Memory B cell (primary cell): ENCODE measurements at regions not wholly inside any gene's neighbourhood (a gene's known extent, or its start where the extent isn't known, plus 50 kb on each side); places are given as distances from the start of the nearest gene placed in this dataset.

Source experiments
- ATAC-seq: fragments of 150-1000 bp; cut with Tn5 transposase; 2 replicates; pipeline ENCODE4 v1.10.0; 2021; ENCODE audit warnings: low read depth, mild to moderate bottlenecking, moderate library complexity
- DNase-seq, 2 donors: peaks; one replicate each; pipeline ENCODE4 v3.0.0; 2022; ENCODE audit warnings: low spot score in 2 of 2
- H3K27ac Mint-ChIP-seq: one replicate; pipeline ENCODE4 v1.8.0; 2022; ENCODE audit warnings: mild to moderate bottlenecking, moderate library complexity, mixed read lengths
- H3K27me3 Mint-ChIP-seq: one replicate; pipeline ENCODE4 v1.8.0; 2022; ENCODE audit warnings: mixed read lengths
- H3K36me3 Mint-ChIP-seq: one replicate; pipeline ENCODE4 v1.8.0; 2022; ENCODE audit warnings: mild to moderate bottlenecking, mixed read lengths
- H3K4me1 Mint-ChIP-seq: one replicate; pipeline ENCODE4 v1.8.0; 2022; ENCODE audit warnings: mixed read lengths
- H3K4me3 Mint-ChIP-seq: one replicate; pipeline ENCODE4 v1.8.0; 2022; ENCODE audit warnings: mild to moderate bottlenecking, moderate library complexity, mixed read lengths
- H3K9me3 Mint-ChIP-seq: one replicate; pipeline ENCODE4 v1.8.0; 2022; ENCODE audit warnings: mixed read lengths

DNA sequence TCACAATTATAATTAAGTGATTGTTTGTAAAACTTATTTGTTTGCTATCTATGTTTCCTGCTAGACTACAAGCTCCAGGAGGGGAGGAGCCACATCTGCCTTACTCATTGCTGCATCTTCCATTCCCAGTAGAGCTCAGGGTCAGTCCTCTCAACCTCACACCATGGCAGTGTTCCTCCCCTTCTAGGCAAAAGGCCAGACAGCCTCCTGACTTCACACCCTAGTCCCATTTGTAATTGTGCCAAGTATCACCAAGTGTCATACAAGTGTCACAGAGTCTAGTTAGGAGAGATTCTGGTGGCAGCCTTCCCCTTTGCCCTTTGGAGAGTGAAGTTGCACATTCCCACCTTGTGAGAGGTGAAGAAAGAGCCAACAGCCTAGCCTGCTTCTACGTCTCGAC, 490.4 kb downstream of the INSC start:
- H3K9me3 Mint-ChIP-seq = peaks cover 1% of the 10 kb centered on the region

DNA sequence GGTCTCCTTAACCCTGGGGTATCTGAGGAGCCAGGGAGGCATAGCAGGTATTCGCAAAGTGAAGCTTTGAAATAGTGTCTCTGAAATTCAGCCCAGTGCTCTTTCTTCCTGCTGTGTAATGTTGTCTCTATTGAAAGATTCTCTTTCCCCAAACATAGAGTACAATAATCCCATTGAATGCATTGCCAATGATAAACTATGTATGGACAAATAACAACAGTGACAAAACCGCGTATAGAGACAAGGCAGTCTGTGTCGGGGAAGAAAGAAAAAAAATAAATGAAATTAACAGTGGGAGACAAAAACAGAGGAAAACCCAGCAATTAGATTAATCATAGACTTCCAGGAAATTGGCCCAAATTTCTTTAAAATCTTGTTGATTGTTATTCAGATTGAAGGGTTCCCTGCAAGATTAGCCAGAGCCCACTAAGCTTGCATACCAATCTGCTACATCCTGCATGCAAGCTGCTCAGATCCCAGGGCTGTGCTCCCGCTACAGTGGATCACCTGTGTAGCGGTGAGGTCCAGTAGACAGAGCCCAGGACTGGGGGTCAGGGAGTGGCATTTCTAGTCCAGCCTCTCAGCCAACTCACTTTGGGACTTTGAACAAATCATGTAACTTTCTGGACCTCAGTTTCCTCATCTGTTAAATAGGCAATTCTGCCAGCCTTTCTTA, 492.8 kb downstream of the INSC start:
- no peak for DNase-seq
- H3K4me3 Mint-ChIP-seq = no peak overlapping the region
- no peaks in the 10 kb centered on the region for H3K36me3 Mint-ChIP-seq
- no peaks in the 10 kb centered on the region for H3K27me3 Mint-ChIP-seq
- no peak for ATAC-seq
- peaks cover 1% of the 10 kb centered on the region for H3K9me3 Mint-ChIP-seq
- no peak overlapping the region for H3K27ac Mint-ChIP-seq
- no peaks in the 10 kb centered on the region for H3K4me1 Mint-ChIP-seq

More for the DNA sequence above, 490.4 kb downstream of the INSC start:
- no peaks in the 10 kb centered on the region for H3K36me3 Mint-ChIP-seq
- no peak overlapping the region for H3K27ac Mint-ChIP-seq
- no peaks in the 10 kb centered on the region for H3K4me1 Mint-ChIP-seq
- DNase-seq (no peak), ATAC-seq (no peak)
- H3K4me3 Mint-ChIP-seq = no peak overlapping the region
- no peaks in the 10 kb centered on the region for H3K27me3 Mint-ChIP-seq

DNA sequence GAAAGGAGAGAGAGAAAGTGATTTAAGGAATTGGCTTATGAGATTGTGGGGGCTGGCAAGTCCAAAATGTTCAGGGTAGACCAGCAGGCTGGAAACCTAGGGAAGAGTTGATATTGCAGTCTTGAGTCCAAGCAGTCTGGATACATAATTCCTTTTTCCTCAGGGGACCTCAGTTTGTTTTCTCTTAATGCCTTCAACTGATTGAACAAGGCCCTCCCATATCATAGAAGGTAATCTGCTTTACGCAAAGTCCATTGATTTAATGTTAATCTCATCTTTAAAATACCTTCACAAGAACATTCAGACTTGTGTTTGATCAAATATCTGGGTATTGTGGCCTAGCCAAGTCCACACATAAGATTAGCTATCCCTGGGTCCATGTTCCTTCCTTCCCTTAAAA, 494.7 kb downstream of the INSC start:
- peaks cover 1% of the 10 kb centered on the region for H3K9me3 Mint-ChIP-seq
- DNase-seq = no peak
- ATAC-seq = no peak
- H3K36me3 Mint-ChIP-seq = no peaks in the 10 kb centered on the region
- no peaks in the 10 kb centered on the region for H3K4me1 Mint-ChIP-seq
- no peak overlapping the region for H3K27ac Mint-ChIP-seq
- H3K4me3 Mint-ChIP-seq = no peak overlapping the region
- no peaks in the 10 kb centered on the region for H3K27me3 Mint-ChIP-seq

DNA sequence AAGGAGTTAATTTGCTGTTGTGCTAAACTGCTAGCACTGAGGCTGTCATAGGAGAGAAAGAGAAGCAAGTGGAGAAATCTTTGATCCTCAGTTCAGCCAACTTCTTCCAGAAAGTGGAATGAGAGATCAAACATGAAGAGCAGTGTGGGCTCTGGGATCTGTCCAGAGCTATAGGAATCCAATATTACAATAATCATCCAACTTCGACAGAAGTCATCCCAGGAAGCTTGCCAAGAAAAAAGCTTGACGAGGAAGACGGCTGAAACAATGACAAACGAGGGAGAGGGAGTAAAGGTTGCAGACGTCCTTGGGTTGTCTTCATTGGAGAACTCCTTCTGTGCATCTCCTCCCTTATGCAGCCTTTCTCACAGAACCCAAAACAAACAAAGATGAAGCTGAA, 496.2 kb downstream of the INSC start:
- H3K4me1 Mint-ChIP-seq = no peaks in the 10 kb centered on the region
- H3K27ac Mint-ChIP-seq = no peak overlapping the region
- H3K9me3 Mint-ChIP-seq = peaks cover 1% of the 10 kb centered on the region
- DNase-seq (no peak), ATAC-seq (no peak)
- H3K36me3 Mint-ChIP-seq = no peaks in the 10 kb centered on the region
- no peaks in the 10 kb centered on the region for H3K27me3 Mint-ChIP-seq
- H3K4me3 Mint-ChIP-seq = no peak overlapping the region

DNA sequence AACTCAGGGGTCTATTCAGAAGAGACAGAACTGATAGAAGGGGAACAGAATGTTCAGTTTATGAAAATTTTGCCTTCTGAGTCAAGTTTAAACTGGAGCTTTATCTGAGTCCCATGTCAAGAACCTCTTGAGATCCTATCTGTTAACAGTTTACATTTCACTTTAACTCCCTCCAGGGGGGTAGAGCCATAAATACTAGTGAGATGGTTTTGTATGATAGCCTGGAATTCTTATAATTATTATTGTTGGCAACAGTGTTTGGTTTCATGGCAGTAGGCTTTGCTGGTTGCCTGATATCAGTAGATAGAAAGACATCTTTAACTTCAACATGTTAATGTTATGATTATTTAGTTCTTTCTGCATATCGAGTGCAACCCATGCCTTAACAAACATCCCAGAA, 498.5 kb downstream of the INSC start:
- H3K9me3 Mint-ChIP-seq = peaks cover 1% of the 10 kb centered on the region
- H3K4me3 Mint-ChIP-seq = no peak overlapping the region
- H3K27me3 Mint-ChIP-seq = no peaks in the 10 kb centered on the region
- no peaks in the 10 kb centered on the region for H3K4me1 Mint-ChIP-seq
- no peak overlapping the region for H3K27ac Mint-ChIP-seq
- no peaks in the 10 kb centered on the region for H3K36me3 Mint-ChIP-seq
- DNase-seq = no peak
- no peak for ATAC-seq

DNA sequence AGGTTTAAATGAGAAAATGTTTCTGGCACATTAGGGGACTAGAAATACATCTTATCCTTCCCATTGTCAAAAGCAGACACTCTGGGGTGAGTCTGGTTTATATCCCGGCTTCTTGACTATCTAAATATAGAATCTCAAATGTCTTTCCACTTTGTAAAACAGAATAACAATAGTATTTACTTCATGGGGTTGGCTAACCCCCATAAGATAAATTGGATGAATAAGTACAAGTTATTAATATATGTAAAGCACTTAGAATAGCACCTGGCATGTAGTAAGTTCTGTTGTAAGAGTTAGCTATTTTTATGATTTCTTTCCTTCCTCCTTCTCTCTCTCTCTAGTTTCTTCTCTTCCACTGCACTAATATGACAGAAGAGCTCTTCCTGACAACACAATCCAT, 499.1 kb downstream of the INSC start:
- no peak for DNase-seq
- H3K36me3 Mint-ChIP-seq = no peaks in the 10 kb centered on the region
- H3K4me3 Mint-ChIP-seq = no peak overlapping the region
- no peak for ATAC-seq
- no peak overlapping the region for H3K27ac Mint-ChIP-seq
- no peaks in the 10 kb centered on the region for H3K27me3 Mint-ChIP-seq
- no peaks in the 10 kb centered on the region for H3K4me1 Mint-ChIP-seq
- H3K9me3 Mint-ChIP-seq = peaks cover 3% of the 10 kb centered on the region

DNA sequence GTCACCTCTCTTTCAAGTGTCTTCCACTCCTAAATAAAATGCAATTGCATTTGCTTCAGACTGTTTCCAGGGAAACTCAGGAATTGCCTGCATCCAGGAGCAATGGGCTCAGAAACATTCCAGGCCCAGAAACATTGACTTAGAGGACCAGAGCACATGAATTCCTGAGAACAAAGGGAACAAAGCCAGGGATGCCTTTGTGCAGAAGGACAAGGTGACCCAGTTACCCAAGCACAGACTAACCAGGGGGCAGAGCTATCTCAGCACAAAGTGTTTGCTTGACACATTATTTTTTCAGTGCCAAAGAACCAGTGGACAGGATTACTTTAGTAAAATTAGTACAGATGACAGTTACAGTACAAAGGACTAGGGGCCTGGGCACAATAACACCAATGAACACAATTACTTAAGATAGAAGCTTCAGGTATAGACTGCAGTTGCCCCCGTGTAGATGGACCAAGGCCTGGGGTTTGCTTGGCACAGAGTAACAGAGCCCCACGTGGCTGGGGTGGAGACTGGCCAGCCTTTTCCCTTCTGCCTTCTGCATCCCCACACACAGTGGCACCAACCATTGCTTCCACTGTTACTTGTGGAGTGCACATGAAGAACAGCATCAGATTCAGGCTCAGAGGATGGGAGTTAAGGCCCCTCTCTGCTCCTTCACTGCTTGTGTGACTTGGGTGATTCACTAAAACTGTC, 500.8 kb downstream of the INSC start:
- no peak for DNase-seq
- Mint-ChIP-seq H3K36me3 (no peaks in the 10 kb centered on the region), H3K4me1 (no peaks in the 10 kb centered on the region), H3K4me3 (no peak overlapping the region), H3K27ac (no peak overlapping the region), H3K9me3 (peaks cover 2% of the 10 kb centered on the region), H3K27me3 (no peaks in the 10 kb centered on the region)
- ATAC-seq = no peak

DNA sequence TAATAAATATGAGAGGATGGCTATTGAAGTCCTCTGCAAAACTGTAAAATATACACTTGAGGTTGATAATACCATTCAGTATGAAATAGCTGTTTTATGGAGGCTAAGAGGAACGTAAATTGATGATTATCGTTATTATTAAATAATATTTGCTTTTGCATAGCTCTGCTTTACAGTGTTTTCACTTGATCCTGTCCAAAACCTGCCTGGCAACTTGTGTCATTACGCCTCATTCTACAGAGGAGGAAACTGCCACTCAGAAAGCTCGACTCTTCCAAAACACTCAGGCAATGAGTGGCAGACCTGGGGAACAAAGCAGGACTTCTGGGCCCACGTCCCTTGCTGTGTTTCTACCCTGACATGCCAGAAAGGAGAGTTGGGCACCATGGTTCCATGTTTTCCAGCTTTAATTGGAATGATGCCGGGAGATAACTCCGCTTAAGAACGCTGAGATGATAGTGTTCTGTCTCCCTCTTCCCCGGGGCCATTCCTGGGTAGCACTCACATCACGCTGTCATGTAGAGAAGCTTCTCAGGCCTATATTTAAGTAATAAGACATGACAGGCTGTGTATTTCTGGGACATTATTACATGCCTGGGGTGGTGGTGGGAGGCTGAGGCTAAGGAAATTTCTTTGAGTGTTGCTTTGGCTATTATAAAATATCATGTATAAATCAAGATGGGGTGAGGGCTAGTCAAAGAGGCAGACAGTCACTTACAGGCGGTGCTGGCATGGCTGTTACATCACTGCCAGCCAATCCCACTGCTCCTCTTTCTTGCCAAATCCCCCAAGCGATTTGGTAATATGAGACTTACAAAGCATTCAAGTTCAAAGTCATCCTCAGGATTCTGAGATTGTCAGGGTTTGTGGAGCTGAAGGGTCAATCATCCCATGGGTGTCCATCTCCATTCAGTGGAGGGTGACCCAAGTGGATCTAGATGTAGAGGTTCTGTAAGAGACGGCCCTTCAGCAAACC, 501.7 kb downstream of the INSC start:
- Mint-ChIP-seq H3K36me3 (no peaks in the 10 kb centered on the region), H3K4me1 (no peaks in the 10 kb centered on the region), H3K9me3 (peaks cover 2% of the 10 kb centered on the region), H3K27me3 (no peaks in the 10 kb centered on the region), H3K4me3 (no peak overlapping the region), H3K27ac (no peak overlapping the region)
- DNase-seq (no peak), ATAC-seq (no peak)

DNA sequence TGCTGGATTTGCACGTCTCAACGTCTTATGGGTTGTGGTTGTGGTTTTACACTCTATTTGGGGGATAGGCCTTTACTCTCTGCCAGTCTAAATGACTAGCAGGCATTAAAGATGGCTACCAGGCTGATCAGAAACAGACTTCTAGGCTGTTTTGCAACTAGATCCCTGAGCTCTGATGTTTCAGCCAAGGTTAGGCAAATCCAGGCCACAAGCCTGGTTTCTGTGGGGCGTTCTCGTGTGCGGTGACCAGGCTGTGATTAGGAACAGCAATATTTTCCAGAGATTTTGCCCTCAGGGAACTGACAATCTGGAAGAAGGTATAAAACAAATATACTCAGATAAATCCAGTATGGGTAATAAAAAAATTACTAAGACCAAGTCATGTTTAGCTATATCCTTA, 502.4 kb downstream of the INSC start:
- Mint-ChIP-seq H3K9me3 (peaks cover 2% of the 10 kb centered on the region), H3K27ac (no peak overlapping the region), H3K27me3 (no peaks in the 10 kb centered on the region), H3K4me1 (no peaks in the 10 kb centered on the region), H3K36me3 (no peaks in the 10 kb centered on the region), H3K4me3 (no peak overlapping the region)
- ATAC-seq = no peak
- DNase-seq = no peak

DNA sequence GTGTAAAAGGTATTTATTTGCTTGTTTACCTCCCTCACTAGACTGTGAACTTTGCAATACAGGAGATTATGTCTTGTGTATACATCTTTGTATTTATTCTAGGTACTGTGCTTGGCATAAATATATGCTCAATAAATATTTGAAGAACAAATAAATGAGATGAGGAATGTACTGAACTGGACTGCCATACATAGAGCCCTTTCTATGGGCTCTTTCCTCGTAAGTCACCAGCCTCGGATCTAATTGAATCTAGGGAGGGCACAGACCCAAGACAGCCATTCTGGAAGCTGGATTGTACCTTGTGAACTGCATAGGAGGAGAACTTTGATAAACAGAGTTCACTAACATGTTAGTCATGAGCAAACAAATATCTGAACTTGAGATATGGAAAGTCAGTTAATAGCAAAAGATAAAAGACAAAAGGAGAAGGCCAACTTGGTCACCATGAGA, 503.9 kb downstream of the INSC start:
- Mint-ChIP-seq H3K27me3 (no peaks in the 10 kb centered on the region), H3K4me1 (no peaks in the 10 kb centered on the region), H3K36me3 (no peaks in the 10 kb centered on the region), H3K27ac (no peak overlapping the region), H3K4me3 (no peak overlapping the region), H3K9me3 (peaks cover 2% of the 10 kb centered on the region)
- DNase-seq (no peak), ATAC-seq (no peak)

DNA sequence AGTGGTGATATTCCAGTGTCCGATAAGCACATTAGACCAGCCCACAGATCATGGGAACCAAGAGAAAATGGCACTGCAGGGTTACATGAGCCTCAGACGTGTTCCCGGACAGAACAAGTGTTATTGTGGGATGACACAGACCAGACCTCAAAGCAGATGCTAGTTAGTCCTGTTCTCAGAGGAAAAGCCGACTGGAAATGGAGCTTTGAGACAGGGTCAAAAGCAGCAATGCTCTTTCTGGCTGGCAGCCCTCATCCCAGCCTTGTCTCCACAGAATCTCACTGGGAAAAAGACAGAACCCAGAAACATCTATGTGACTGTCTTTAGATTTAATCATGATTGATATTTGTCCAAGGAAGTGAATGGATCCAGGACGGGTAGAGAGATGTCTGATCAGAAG, 506.8 kb downstream of the INSC start:
- no peak for ATAC-seq
- H3K4me1 Mint-ChIP-seq = no peaks in the 10 kb centered on the region
- no peak for DNase-seq
- H3K36me3 Mint-ChIP-seq = no peaks in the 10 kb centered on the region
- H3K4me3 Mint-ChIP-seq = no peak overlapping the region
- no peaks in the 10 kb centered on the region for H3K27me3 Mint-ChIP-seq
- H3K27ac Mint-ChIP-seq = no peak overlapping the region
- H3K9me3 Mint-ChIP-seq = peaks cover 4% of the 10 kb centered on the region

DNA sequence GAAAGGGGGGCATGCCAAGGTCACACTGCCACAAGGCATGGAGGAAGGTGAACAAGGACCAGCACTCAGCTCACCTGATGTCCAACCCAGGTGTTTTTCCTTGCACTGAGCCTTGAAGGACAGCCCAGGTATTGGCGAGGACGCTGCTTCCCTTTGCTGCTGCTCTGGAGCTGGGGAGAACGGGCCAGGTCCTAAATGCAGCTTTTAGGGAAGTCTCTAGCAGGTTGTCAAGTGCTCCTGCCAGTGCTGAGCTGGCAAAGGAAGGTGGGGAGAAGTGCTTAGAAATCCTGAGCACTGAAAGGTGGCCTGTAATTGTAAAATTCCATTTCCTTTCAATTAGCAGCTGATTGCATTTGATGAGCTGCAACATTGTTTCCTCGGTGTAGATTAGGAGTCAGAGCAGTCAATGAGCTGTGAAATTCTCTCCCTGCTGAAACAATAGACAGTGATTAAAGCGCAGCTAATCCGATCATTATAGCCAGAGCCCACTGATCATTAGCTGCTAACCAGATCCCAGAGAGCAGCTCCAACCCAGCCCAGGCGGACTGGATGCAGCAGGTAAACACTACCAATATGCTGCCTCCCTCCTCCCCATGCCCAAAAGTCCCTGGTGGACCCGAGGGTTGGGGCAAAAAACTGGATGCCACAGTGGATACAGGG, 507.6 kb downstream of the INSC start:
- ATAC-seq (no peak), DNase-seq (no peak)
- no peak overlapping the region for H3K4me3 Mint-ChIP-seq
- H3K27me3 Mint-ChIP-seq = no peaks in the 10 kb centered on the region
- H3K4me1 Mint-ChIP-seq = no peaks in the 10 kb centered on the region
- H3K36me3 Mint-ChIP-seq = no peaks in the 10 kb centered on the region
- H3K9me3 Mint-ChIP-seq = peaks cover 4% of the 10 kb centered on the region
- no peak overlapping the region for H3K27ac Mint-ChIP-seq

DNA sequence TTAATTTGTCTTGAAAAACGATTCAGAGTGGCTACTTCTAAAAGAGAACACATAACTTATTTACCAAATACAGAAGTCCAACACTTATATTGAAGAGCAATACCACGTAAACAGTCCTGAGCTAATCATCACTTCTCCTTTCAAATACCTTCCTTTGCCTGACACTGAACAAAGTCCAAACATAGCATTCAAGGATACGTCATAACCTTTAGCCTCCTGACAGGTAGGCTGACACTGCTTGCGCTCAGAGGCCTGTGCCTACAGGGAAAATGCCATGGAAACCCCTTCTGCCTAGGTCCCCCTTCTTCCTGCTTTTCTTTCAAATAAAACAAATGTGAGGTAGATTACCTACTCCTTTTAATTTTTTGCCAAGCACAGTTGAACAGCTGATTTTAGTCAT, 510.0 kb downstream of the INSC start:
- Mint-ChIP-seq H3K4me1 (no peaks in the 10 kb centered on the region), H3K9me3 (peaks cover 2% of the 10 kb centered on the region), H3K27ac (no peak overlapping the region), H3K27me3 (peaks cover 4% of the 10 kb centered on the region), H3K4me3 (no peak overlapping the region), H3K36me3 (no peaks in the 10 kb centered on the region)
- DNase-seq = no peak
- no peak for ATAC-seq

DNA sequence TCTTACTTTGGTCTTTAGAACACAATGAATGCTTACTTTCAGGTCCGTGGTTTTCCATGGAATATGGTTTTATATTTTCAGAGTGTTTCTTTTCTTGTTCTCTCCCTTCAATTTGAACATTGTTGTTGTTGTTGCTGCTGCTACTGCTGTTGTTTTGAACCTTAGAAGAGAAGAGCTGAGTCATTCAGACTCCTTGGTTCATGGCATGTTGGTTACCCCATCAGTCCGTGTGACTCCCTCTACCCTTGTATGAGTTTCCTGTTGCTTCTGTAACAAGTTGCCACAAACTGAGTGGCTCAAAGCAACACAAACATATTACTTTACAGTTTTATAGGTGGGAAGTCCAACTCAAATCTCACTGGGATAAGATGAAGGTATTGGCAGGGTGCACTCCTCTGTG, 511.0 kb downstream of the INSC start:
- H3K4me1 Mint-ChIP-seq = no peaks in the 10 kb centered on the region
- ATAC-seq (no peak), DNase-seq (no peak)
- peaks cover 2% of the 10 kb centered on the region for H3K9me3 Mint-ChIP-seq
- peaks cover 4% of the 10 kb centered on the region for H3K27me3 Mint-ChIP-seq
- no peaks in the 10 kb centered on the region for H3K36me3 Mint-ChIP-seq
- no peak overlapping the region for H3K27ac Mint-ChIP-seq
- H3K4me3 Mint-ChIP-seq = no peak overlapping the region
